Muscle of leg (tissue), 3 donors: ENCODE measurements at regions not wholly inside any gene's neighbourhood (a gene's known extent, or its start where the extent isn't known, plus 50 kb on each side); places are given as distances from the start of the nearest gene placed in this dataset.
"Not testable (repeated sequence)": the region's sequence is repeated elsewhere in the genome, so short reads cannot be mapped to it uniquely, and the experiment has no call there.

Experiments
- DNase-seq: peaks from one replicate; pipeline ENCODE4 v3.0.0; 2013
- H3K27ac ChIP-seq: one replicate; pipeline ENCODE4 v1.5.1; 2013; ENCODE audit warnings: mild to moderate bottlenecking, low read length, control low read depth
- H3K27me3 ChIP-seq: one replicate; pipeline ENCODE4 v1.6.1; 2013; ENCODE audit warnings: low read length; ENCODE audit not compliant: control insufficient read depth, insufficient read depth
- H3K36me3 ChIP-seq: one replicate; pipeline ENCODE4 v1.6.1; 2013; ENCODE audit warnings: low read length; ENCODE audit not compliant: control insufficient read depth, insufficient read depth
- H3K4me1 ChIP-seq: one replicate; pipeline ENCODE4 v1.6.1; 2013; ENCODE audit warnings: low read length; ENCODE audit not compliant: control insufficient read depth, insufficient read depth
- H3K4me3 ChIP-seq: one replicate; pipeline ENCODE4 v1.5.1; 2013; ENCODE audit warnings: low read length, control low read depth
- H3K9me3 ChIP-seq: replicated peaks from 2 replicates; pipeline ENCODE4 v1.6.1; 2013; ENCODE audit warnings: low read depth, low read length; ENCODE audit not compliant: control insufficient read depth
- WGBS: methylation state at CpG from one replicate; pipeline ENCODE4 v1.1.5; 2013; ENCODE audit warnings: missing lambda C conversion rate; ENCODE audit not compliant: insufficient coverage; 5-methylcytosine and 5-hydroxymethylcytosine counted together

GRCh38 chr2:21358976-21359375 is 235.2 kb downstream of the TDRD15 start:
- Histone ChIP-seq H3K9me3 (no peaks in the 10 kb centered on the region), H3K27ac (no peak overlapping the region), H3K4me3 (no peak overlapping the region), H3K27me3 (no peaks in the 10 kb centered on the region), H3K4me1 (no peaks in the 10 kb centered on the region), H3K36me3 (no peaks in the 10 kb centered on the region)
- WGBS = no CpG with 5 or more reads among the region's 2 CpGs
- DNase-seq = no peak

- no peak for DNase-seq
- no peaks in the 10 kb centered on the region for H3K36me3 ChIP-seq
- H3K4me1 ChIP-seq = no peaks in the 10 kb centered on the region
- H3K9me3 ChIP-seq = no peaks in the 10 kb centered on the region
- WGBS = no CpG with 5 or more reads among the region's 3 CpGs
- no peak overlapping the region for H3K4me3 ChIP-seq
- H3K27me3 ChIP-seq = no peaks in the 10 kb centered on the region
- no peak overlapping the region for H3K27ac ChIP-seq
Observed at GRCh38 chr2:21361384-21361783, 237.6 kb downstream of the TDRD15 start.

GRCh38 chr2:21361957-21362486 is 238.3 kb downstream of the TDRD15 start:
- WGBS = 81% methylated on average over 3 of the region's 5 CpGs
- Histone ChIP-seq H3K4me3 (no peak overlapping the region), H3K27me3 (no peaks in the 10 kb centered on the region), H3K4me1 (no peaks in the 10 kb centered on the region), H3K27ac (no peak overlapping the region), H3K36me3 (no peaks in the 10 kb centered on the region), H3K9me3 (no peaks in the 10 kb centered on the region)
- no peak for DNase-seq

- no peak for DNase-seq
- Histone ChIP-seq H3K27me3 (no peaks in the 10 kb centered on the region), H3K9me3 (no peaks in the 10 kb centered on the region), H3K36me3 (no peaks in the 10 kb centered on the region), H3K4me1 (no peaks in the 10 kb centered on the region), H3K4me3 (no peak overlapping the region), H3K27ac (no peak overlapping the region)
- no CpG with 5 or more reads among the region's 3 CpGs for WGBS
Observed at GRCh38 chr2:21363364-21363763, 239.6 kb downstream of the TDRD15 start.

DNA sequence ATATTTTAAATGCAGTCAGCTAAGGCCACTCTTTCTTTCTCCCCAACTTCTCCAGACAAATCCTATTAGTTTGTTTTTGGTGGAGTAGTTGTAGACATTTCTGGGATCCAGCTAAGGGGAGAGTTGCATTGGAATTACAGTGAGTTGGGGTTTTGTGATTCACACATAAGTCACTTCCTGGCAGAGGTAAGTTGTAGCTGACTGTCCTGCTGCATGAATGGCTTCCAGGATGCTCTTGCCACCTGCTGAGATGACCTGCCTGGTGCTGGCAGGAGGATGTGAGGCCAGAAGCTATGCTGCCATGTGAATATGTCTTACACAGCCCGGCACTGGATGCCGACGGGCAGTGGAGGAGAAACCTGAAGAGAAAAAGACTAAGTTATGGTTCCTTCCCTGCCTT is 243.7 kb downstream of the TDRD15 start:
- H3K27ac ChIP-seq = no peak overlapping the region
- no peak overlapping the region for H3K4me3 ChIP-seq
- no peaks in the 10 kb centered on the region for H3K27me3 ChIP-seq
- no peaks in the 10 kb centered on the region for H3K9me3 ChIP-seq
- 61% methylated on average over 3 of the region's 3 CpGs for WGBS
- DNase-seq = no peak
- no peaks in the 10 kb centered on the region for H3K4me1 ChIP-seq
- no peaks in the 10 kb centered on the region for H3K36me3 ChIP-seq

DNA sequence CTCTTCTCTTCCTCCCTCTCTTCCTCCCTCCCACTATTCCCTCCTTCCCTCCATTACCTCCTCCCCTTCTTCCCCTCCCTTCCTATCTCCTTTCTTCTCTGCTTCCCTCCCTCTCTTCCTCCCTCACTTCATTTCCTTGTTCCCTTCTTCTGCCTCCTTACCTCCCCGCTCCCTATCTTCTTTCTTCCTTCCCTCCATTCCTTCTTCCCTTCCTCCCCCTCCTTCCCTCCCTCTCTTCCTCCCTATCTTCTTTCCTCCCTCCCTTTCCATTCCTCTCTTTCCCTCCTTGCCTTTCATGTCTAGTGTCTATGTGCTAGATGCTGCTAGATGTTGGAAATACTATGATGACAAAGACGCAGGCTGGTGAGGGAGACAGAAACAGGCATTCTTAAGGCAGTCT is 246.0 kb downstream of the TDRD15 start:
- Histone ChIP-seq H3K36me3 (no peaks in the 10 kb centered on the region), H3K4me1 (no peaks in the 10 kb centered on the region)
- WGBS = 100% methylated on average over 1 of the region's 2 CpGs

DNA sequence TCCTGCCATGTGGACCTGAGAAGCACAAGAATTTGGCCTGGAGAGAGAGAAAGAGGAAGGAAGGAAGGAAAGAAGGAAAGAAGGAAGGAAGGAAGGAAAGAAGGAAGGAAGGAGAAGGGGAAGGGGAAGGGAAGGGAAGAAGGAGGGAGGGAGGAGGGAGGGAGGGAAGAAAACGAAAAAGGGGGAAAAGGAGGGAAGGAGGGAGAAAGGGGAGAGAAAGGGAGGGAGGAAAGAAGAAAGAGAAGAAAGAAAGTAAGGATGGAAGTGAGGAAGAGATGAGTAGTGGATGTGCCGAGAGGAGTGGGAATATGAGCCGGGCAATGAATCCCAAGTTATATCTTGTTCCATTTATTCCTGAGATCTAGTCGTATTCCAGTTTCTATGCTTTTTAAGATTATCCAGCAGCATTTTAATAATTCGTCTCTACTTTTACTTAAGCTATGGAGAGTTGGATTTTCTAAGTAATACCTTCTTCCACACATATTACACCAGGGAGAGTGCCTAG is 247.8 kb downstream of the TDRD15 start:
- 79% methylated on average over 1 of the region's 5 CpGs for WGBS
- no peak overlapping the region for H3K27ac ChIP-seq
- H3K4me3 ChIP-seq = no peak overlapping the region
- no peaks in the 10 kb centered on the region for H3K36me3 ChIP-seq
- DNase-seq = no peak
- H3K9me3 ChIP-seq = no peaks in the 10 kb centered on the region
- H3K4me1 ChIP-seq = no peaks in the 10 kb centered on the region
- H3K27me3 ChIP-seq = no peaks in the 10 kb centered on the region

More for the DNA sequence above, 246.0 kb downstream of the TDRD15 start:
- Histone ChIP-seq H3K4me3 (no peak overlapping the region), H3K27ac (no peak overlapping the region), H3K9me3 (no peaks in the 10 kb centered on the region), H3K27me3 (no peaks in the 10 kb centered on the region)
- DNase-seq = no peak

GRCh38 chr2:21372654-21373053 is 248.9 kb downstream of the TDRD15 start:
- H3K9me3 ChIP-seq = no peaks in the 10 kb centered on the region
- H3K27me3 ChIP-seq = no peaks in the 10 kb centered on the region
- no peaks in the 10 kb centered on the region for H3K4me1 ChIP-seq
- no CpG with 5 or more reads among the region's 2 CpGs for WGBS
- DNase-seq = no peak
- H3K4me3 ChIP-seq = no peak overlapping the region
- no peak overlapping the region for H3K27ac ChIP-seq
- H3K36me3 ChIP-seq = no peaks in the 10 kb centered on the region

- no peaks in the 10 kb centered on the region for H3K4me1 ChIP-seq
- no peak overlapping the region for H3K4me3 ChIP-seq
- DNase-seq = no peak
- no peaks in the 10 kb centered on the region for H3K9me3 ChIP-seq
- H3K27ac ChIP-seq = no peak overlapping the region
- WGBS = 80% methylated on average over 1 of the region's 3 CpGs
- no peaks in the 10 kb centered on the region for H3K27me3 ChIP-seq
- H3K36me3 ChIP-seq = no peaks in the 10 kb centered on the region
Observed at GRCh38 chr2:21376864-21377263, 253.1 kb downstream of the TDRD15 start.

DNA sequence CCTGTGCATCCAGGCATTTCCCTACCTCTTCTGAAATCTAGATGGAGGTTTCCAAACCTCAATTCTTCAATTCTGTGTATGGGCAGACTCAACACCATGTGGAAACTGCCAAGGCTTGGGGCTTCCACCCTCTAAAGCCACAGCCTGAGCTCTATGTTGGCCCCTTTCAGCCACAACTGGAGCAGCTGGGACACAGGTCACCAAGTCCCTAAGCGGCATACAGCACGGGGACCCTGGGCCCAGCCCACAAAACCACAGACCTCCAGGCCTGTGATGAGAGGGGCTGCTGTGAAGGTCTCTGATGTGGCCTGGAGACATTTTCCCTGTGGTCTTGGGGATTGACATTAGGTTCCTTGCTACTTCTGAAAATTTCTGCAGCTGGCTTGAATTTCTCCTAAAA is 255.4 kb downstream of the TDRD15 start:
- no peaks in the 10 kb centered on the region for H3K27me3 ChIP-seq
- H3K4me1 ChIP-seq = peaks cover 8% of the 10 kb centered on the region
- H3K4me3 ChIP-seq = no peak overlapping the region
- H3K36me3 ChIP-seq = no peaks in the 10 kb centered on the region
- no peak overlapping the region for H3K27ac ChIP-seq
- WGBS = no CpG with 5 or more reads among the region's 2 CpGs
- no peak for DNase-seq
- no peaks in the 10 kb centered on the region for H3K9me3 ChIP-seq

- not testable (repeated sequence) for H3K27me3 ChIP-seq, H3K9me3 ChIP-seq, DNase-seq, H3K36me3 ChIP-seq, H3K27ac ChIP-seq, H3K4me1 ChIP-seq, H3K4me3 ChIP-seq
- WGBS = 92% methylated on average over 2 of the region's 2 CpGs
Observed at GRCh38 chr2:21379668-21380067, 255.9 kb downstream of the TDRD15 start.
